Calu3 (cell line): ENCODE measurements at regions not wholly inside any gene's neighbourhood (a gene's known extent, or its start where the extent isn't known, plus 50 kb on each side); places are given as distances from the start of the nearest gene placed in this dataset.

Experiments
- BruUV-seq: library from RNA; stranded (reverse); fragments of 400-500 nt; replicated peaks from 2 replicates; lab custom pipeline; 2021; lab: Mats Ljungman, UMichigan
- CTCF ChIA-PET: fragments of 300-600 bp; sonication (Branson Sonifier 250); formaldehyde crosslinking; loops from one replicate; lab custom pipeline; 2022; ENCODE audit warnings: antibody characterized with exemption; lab: Charles Lee
- DNase-seq: peaks from one replicate; pipeline ENCODE4 v3.0.0; 2022
- H3K27ac Mint-ChIP-seq: one replicate; pipeline ENCODE4 v1.8.0; 2022; ENCODE audit warnings: mixed read lengths; ENCODE audit not compliant: unreplicated experiment
- H3K27me3 Mint-ChIP-seq: one replicate; pipeline ENCODE4 v1.8.0; 2022; ENCODE audit warnings: mixed read lengths; ENCODE audit not compliant: unreplicated experiment
- H3K36me3 Mint-ChIP-seq: one replicate; pipeline ENCODE4 v1.8.0; 2022; ENCODE audit warnings: mild to moderate bottlenecking, moderate library complexity, mixed read lengths; ENCODE audit not compliant: insufficient read depth, unreplicated experiment
- H3K4me1 Mint-ChIP-seq: one replicate; pipeline ENCODE4 v1.8.0; 2022; ENCODE audit warnings: mild to moderate bottlenecking, low read depth, mixed read lengths; ENCODE audit not compliant: unreplicated experiment
- H3K4me3 Mint-ChIP-seq: one replicate; pipeline ENCODE4 v1.8.0; 2022; ENCODE audit warnings: mild to moderate bottlenecking, low read depth, moderate library complexity, mixed read lengths; ENCODE audit not compliant: unreplicated experiment
- H3K9me3 Mint-ChIP-seq: one replicate; pipeline ENCODE4 v1.8.0; 2022; ENCODE audit warnings: low read depth, mixed read lengths; ENCODE audit not compliant: unreplicated experiment
- intact Hi-C: fragments of 100-400 bp; cut with micrococcal nuclease; formaldehyde crosslinking; loops from one replicate; pipeline ENCODE4 v1.10.0; 2022; ENCODE audit not compliant: unreplicated experiment
- TF ChIP-seq, protein P1 (sequence below): fragments of 200-600 bp; IDR thresholded peaks from one replicate; pipeline ENCODE4 v1.8.0; 2022; ENCODE audit warnings: antibody characterized with exemption; ENCODE audit not compliant: unreplicated experiment

DNA sequence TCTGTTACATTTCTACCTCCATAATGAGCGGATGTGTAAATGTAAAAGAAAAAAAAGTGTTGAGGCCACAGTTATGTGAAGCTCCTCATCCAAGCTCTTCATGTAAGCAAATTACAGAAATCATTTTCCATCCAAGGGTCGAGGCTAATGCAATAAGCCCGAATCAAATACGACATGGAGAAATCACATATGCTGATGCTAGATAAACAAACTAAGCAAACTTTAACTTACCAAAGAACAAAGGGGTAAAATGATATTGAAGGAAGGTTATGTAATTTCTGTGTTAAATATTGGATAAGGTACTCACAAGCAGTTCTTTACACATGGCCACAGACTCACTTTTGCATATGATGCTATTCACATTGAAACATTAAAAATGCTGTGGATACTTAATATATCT is 310.2 kb upstream of the ID2 start:
- Mint-ChIP-seq H3K27me3 (no peaks in the 10 kb centered on the region), H3K4me3 (no peak overlapping the region), H3K36me3 (no peaks in the 10 kb centered on the region), H3K9me3 (peaks cover 7% of the 10 kb centered on the region), H3K4me1 (no peaks in the 10 kb centered on the region), H3K27ac (no peak overlapping the region)
- no peak for DNase-seq
- intact Hi-C loops: no loop called here
- CTCF ChIA-PET: no interaction called here
- BruUV-seq: no TSS peak
- TF ChIP-seq, protein P1, sequence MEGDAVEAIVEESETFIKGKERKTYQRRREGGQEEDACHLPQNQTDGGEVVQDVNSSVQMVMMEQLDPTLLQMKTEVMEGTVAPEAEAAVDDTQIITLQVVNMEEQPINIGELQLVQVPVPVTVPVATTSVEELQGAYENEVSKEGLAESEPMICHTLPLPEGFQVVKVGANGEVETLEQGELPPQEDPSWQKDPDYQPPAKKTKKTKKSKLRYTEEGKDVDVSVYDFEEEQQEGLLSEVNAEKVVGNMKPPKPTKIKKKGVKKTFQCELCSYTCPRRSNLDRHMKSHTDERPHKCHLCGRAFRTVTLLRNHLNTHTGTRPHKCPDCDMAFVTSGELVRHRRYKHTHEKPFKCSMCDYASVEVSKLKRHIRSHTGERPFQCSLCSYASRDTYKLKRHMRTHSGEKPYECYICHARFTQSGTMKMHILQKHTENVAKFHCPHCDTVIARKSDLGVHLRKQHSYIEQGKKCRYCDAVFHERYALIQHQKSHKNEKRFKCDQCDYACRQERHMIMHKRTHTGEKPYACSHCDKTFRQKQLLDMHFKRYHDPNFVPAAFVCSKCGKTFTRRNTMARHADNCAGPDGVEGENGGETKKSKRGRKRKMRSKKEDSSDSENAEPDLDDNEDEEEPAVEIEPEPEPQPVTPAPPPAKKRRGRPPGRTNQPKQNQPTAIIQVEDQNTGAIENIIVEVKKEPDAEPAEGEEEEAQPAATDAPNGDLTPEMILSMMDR: no peak

DNA sequence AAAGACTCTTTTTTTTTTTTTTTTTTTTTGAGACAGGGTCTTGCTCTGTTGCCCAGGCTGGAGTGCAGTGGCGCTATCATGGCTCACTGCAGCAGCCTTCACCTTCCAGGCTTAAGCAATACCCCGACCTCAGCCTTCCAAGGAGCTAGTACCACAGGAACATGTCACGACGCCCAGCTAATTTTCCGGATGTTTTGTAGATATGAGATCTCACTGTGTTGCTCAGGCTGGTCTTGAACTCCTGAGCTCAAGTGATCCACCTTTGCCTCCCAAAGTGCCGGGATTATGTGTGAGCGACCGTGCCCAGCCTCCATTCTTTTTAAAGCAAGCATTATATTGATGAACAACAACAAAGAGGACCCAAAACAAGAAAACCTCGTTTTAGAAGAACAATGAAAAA is 307.1 kb upstream of the ID2 start:
- H3K27me3 Mint-ChIP-seq: no peaks in the 10 kb centered on the region
- H3K4me3 Mint-ChIP-seq: no peak overlapping the region
- H3K9me3 Mint-ChIP-seq: peaks cover 7% of the 10 kb centered on the region
- DNase-seq: no peak
- intact Hi-C loops: no loop called here
- H3K36me3 Mint-ChIP-seq: no peaks in the 10 kb centered on the region
- no peak overlapping the region for H3K27ac Mint-ChIP-seq
- CTCF ChIA-PET: no interaction called here
- TF ChIP-seq, protein P1: no peak
- no peaks in the 10 kb centered on the region for H3K4me1 Mint-ChIP-seq
- BruUV-seq: no TSS peak

DNA sequence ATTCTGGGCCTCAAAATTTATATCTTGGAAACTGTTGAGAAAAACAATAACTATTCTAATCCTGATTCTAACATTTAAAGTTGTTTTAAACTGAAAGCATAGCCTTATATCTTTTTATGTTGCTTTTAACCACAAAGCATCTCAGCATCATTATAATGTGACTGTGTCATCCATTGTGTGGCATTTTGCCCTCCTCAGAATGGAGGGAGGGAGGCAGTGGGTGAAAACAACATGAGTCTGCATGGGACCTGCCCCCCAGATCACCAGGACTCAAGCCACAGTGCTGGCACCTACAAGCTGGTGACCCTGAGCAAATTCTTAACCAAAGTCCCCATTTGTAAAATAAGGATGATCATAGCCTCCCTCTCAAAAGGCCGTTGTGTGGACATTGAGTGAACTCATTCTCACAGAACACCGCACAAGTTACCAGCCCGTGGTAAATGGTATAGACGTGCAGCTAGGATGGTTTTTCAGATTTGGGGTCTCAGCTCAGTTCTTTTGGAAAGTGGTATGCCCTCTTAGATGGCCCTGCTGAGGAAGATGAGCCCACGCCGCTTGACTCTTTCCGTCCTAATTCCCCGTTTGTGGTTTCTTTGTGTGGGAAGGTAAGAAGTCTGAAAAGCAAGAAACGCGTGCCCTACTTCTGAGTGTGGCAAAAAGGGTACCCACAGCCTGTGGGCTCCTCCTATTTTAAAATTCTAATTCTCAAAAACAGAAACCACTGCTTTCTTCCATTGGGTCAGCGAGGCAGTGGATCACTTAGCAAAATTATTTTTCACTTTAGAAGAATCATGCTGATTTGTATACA is 305.0 kb upstream of the ID2 start:
- peaks cover 7% of the 10 kb centered on the region for H3K9me3 Mint-ChIP-seq
- DNase-seq: no peak
- intact Hi-C loops: no loop called here
- no peaks in the 10 kb centered on the region for H3K36me3 Mint-ChIP-seq
- TF ChIP-seq, protein P1: no peak
- no TSS peak for BruUV-seq
- CTCF ChIA-PET: interaction anchor here (1.2 kb wide), 1 partner anchor 18 kb away, joined by 3 read pairs; no protein-coding TSS in a partner anchor
- H3K27me3 Mint-ChIP-seq: no peaks in the 10 kb centered on the region
- no peak overlapping the region for H3K4me3 Mint-ChIP-seq
- H3K27ac Mint-ChIP-seq: no peak overlapping the region
- H3K4me1 Mint-ChIP-seq: no peaks in the 10 kb centered on the region

DNA sequence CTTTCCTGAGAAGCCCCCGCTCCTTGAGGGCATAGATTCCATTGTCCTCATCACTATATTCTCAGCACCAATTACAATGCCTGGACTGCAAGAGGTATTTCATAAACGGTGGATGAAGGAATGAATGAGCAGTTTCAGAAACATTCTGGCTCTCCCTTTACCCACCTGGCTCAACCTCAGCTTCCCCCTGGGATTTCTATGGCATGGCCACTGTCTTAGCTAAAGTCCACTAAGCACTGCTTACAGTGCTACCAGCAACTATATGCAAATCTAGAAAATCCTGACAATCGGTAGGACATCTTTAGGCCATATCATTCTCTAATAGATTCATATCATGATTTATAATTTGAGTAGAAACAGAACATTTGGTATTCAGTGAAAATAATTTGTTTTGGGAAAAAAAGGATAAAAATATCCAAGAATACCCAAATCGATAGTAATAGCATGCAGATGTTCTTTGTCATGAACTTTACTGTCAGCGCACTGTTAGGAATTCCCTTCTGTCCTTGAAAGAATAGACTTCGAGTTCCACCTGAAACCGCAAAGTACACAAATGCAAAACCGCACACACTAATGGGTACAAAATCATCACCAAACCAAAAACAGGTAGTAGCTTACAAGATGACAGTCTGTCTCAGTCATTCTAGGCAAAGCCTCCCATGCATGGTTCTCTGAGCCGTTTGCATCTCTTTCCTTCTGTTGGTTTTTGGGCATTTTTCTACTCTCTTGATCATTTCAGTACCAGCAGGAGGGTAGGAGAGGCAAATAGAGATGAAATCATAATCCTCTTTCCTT is 303.6 kb upstream of the ID2 start:
- no peaks in the 10 kb centered on the region for H3K27me3 Mint-ChIP-seq
- CTCF ChIA-PET: no interaction called here
- no peak overlapping the region for H3K4me3 Mint-ChIP-seq
- no peak for DNase-seq
- H3K4me1 Mint-ChIP-seq: no peaks in the 10 kb centered on the region
- H3K9me3 Mint-ChIP-seq: peaks cover 2% of the 10 kb centered on the region
- TF ChIP-seq, protein P1: no peak
- no TSS peak for BruUV-seq
- intact Hi-C loops: no loop called here
- H3K27ac Mint-ChIP-seq: no peak overlapping the region
- no peaks in the 10 kb centered on the region for H3K36me3 Mint-ChIP-seq
